Astrocyte (in vitro differentiated cells and primary cell): ENCODE measurements at regions not wholly inside any gene's neighbourhood (a gene's known extent, or its start where the extent isn't known, plus 50 kb on each side); places are given as distances from the start of the nearest gene placed in this dataset.

Experiments
- CTCF ChIP-seq: IDR thresholded peaks from 2 replicates; pipeline ENCODE4 v1.5.1; 2011; ENCODE audit warnings: low read depth, mild to moderate bottlenecking, inconsistent platforms, low read length, moderate library complexity; ENCODE audit not compliant: insufficient read depth
- EZH2 ChIP-seq: IDR thresholded peaks from 2 replicates; pipeline ENCODE4 v1.6.1; 2012; ENCODE audit warnings: mild to moderate bottlenecking, low read length, inconsistent platforms; ENCODE audit not compliant: insufficient read depth

GRCh38 chr9:73689051-73689870 lies 537.6 kb downstream of the ANXA1 start:
- TF ChIP-seq CTCF = no peak
- TF ChIP-seq EZH2 = no peak
